SK-N-SH (cell line): ENCODE measurements at regions not wholly inside any gene's neighbourhood (a gene's known extent, or its start where the extent isn't known, plus 50 kb on each side); places are given as distances from the start of the nearest gene placed in this dataset.

Source experiments
- CTCF ChIA-PET: fragments of 300-600, 350-600 bp; formaldehyde crosslinking; extraction: SDS; loops from one replicate; lab custom pipeline; 2021; lab: Yijun Ruan, JAX
- POLR2A ChIA-PET: fragments of 350-600 bp; sonication (Branson Sonifier 250); formaldehyde crosslinking; extraction: SDS; loops from one replicate; lab custom pipeline; 2020; ENCODE audit warnings: antibody characterized with exemption, inconsistent platforms; lab: Yijun Ruan, JAX
- DNase-seq: peaks from one replicate; pipeline ENCODE4 v3.0.0; 2012
- H2AFZ ChIP-seq: fragments of 200-600 bp; sonication (generic); 2 replicates; pipeline ENCODE4 v1.8.1; 2016; ENCODE audit warnings: antibody characterized with exemption, mild to moderate bottlenecking, low read depth
- H3F3A ChIP-seq: fragments of 200-600 bp; sonication (generic); replicated peaks from 2 replicates; pipeline ENCODE3; 2016; ENCODE audit warnings: antibody characterized with exemption, mild to moderate bottlenecking; ENCODE audit not compliant: insufficient read depth
- H3K27ac ChIP-seq, 2 experiments: fragments of 200-500 bp in 1 of 2; fragments of 200-600 bp in 1 of 2; sonication (Bioruptor generic) in 1 of 2; sonication (generic), shearing (Covaris generic) in 1 of 2; 2 replicates each; pipeline versions ENCODE4 v1.5.1 to v1.6.1; 2014 to 2016; ENCODE audit warnings: low read depth in 2 of 2, inconsistent platforms in 1 of 2, low read length in 1 of 2, mild to moderate bottlenecking in 1 of 2, mixed read lengths in 1 of 2
- H3K27me3 ChIP-seq: fragments of 200-600 bp; sonication (generic), shearing (Covaris generic); 2 replicates; pipeline ENCODE4 v1.6.1; 2016; ENCODE audit warnings: mixed run types; ENCODE audit not compliant: insufficient read depth
- H3K36me3 ChIP-seq, 2 experiments: fragments of 200-500 bp in 1 of 2; fragments of 200-600 bp in 1 of 2; sonication (Bioruptor generic) in 1 of 2; sonication (generic) in 1 of 2; replicated peaks in 1 of 2; 2 replicates each; pipeline versions ENCODE3 to v1.5.1; 2014 to 2016; ENCODE audit warnings: low read length in 1 of 2, mild to moderate bottlenecking in 1 of 2; ENCODE audit not compliant: insufficient read depth in 2 of 2, control insufficient read depth in 1 of 2
- H3K4me1 ChIP-seq, 2 experiments: fragments of 200-500 bp in 1 of 2; fragments of 200-600 bp in 1 of 2; sonication (Bioruptor generic) in 1 of 2; sonication (generic), shearing (Covaris generic) in 1 of 2; 2 replicates each; pipeline versions ENCODE4 v1.5.1 to v1.6.1; 2014 to 2016; ENCODE audit warnings: low read depth in 1 of 2, low read length in 1 of 2, mixed run types in 1 of 2; ENCODE audit not compliant: insufficient read depth in 2 of 2, control insufficient read depth in 1 of 2
- H3K4me2 ChIP-seq: fragments of 200-600 bp; sonication (generic), shearing (Covaris generic); 2 replicates; pipeline ENCODE4 v1.6.1; 2017; ENCODE audit warnings: mixed run types
- H3K4me3 ChIP-seq, 2 experiments: fragments of 200-500 bp in 1 of 2; fragments of 200-600 bp in 1 of 2; sonication (Bioruptor generic) in 1 of 2; sonication (generic), shearing (Covaris generic) in 1 of 2; 2 replicates each; pipeline versions ENCODE4 v1.5.1 to v1.8.1; 2014 to 2016; ENCODE audit warnings: low read depth in 2 of 2, inconsistent platforms in 1 of 2, low read length in 1 of 2, mild to moderate bottlenecking in 1 of 2, mixed read lengths in 1 of 2, moderate library complexity in 1 of 2
- H3K79me2 ChIP-seq: fragments of 200-600 bp; sonication (generic); 2 replicates; pipeline ENCODE4 v1.8.1; 2017; ENCODE audit warnings: mild to moderate bottlenecking; ENCODE audit not compliant: insufficient read depth
- H3K9ac ChIP-seq: fragments of 200-600 bp; sonication (generic); 2 replicates; pipeline ENCODE4 v1.6.1; 2017; ENCODE audit warnings: mixed run types
- H3K9me2 ChIP-seq: fragments of 200-600 bp; sonication (generic); 2 replicates; pipeline ENCODE4 v1.6.1; 2017; ENCODE audit warnings: mixed run types
- H3K9me3 ChIP-seq: fragments of 200-600 bp; sonication (generic); 2 replicates; pipeline ENCODE4 v1.6.1; 2017; ENCODE audit warnings: mixed run types, mild to moderate bottlenecking, moderate library complexity
- H4K20me1 ChIP-seq: fragments of 200-600 bp; sonication (generic); 2 replicates; pipeline ENCODE4 v1.6.1; 2017; ENCODE audit warnings: mild to moderate bottlenecking, mixed run types; ENCODE audit not compliant: insufficient read depth
- FOXJ3 ChIP-seq: sonication (generic); formaldehyde crosslinking; IDR thresholded peaks from 2 replicates; pipeline ENCODE4 v1.5.1; 2020; ENCODE audit warnings: mild to moderate bottlenecking, missing genetic modification reagents
- GATA2 ChIP-seq: sonication (generic); formaldehyde crosslinking; IDR thresholded peaks from 2 replicates; pipeline ENCODE4 v1.5.0; 2020; ENCODE audit warnings: mild to moderate bottlenecking, missing genetic modification reagents
- IRF3 ChIP-seq: fragments of 150-350 bp; IDR thresholded peaks from 2 replicates; pipeline ENCODE4 v1.6.1; 2016; ENCODE audit warnings: mild to moderate bottlenecking, low read depth, low read length
- MEF2A ChIP-seq: IDR thresholded peaks from 2 replicates; pipeline ENCODE4 v1.4.0; 2012; ENCODE audit warnings: low read depth, borderline replicate concordance
- POLR2AphosphoS5 ChIP-seq: IDR thresholded peaks from 2 replicates; pipeline ENCODE4 v1.6.1; 2012; ENCODE audit warnings: low read depth, low read length
- SIN3A ChIP-seq: IDR thresholded peaks from 2 replicates; pipeline ENCODE4 v1.6.1; 2012; ENCODE audit warnings: low read depth, mild to moderate bottlenecking, low read length, moderate library complexity, borderline replicate concordance
- TAF1 ChIP-seq: IDR thresholded peaks from 2 replicates; pipeline ENCODE4 v1.6.1; 2012; ENCODE audit warnings: low read depth, mild to moderate bottlenecking, low read length, moderate library complexity, borderline replicate concordance
- TCF12 ChIP-seq: IDR thresholded peaks from 2 replicates; pipeline ENCODE4 v1.4.0; 2012
- ZBTB33 ChIP-seq: IDR thresholded peaks from 2 replicates; pipeline ENCODE4 v1.4.0; 2012; ENCODE audit warnings: low read depth, borderline replicate concordance
- WGBS: methylation state at CpG from one replicate; pipeline ENCODE4 v1.1.6; 2017; ENCODE audit warnings: low lambda C conversion rate; 5-methylcytosine and 5-hydroxymethylcytosine counted together
- TF ChIP-seq, protein P1 (sequence below): fragments of 200-600 bp; sonication (generic); IDR thresholded peaks from 2 replicates; pipeline ENCODE4 v1.6.1; 2017; ENCODE audit warnings: antibody characterized with exemption, mild to moderate bottlenecking, moderate library complexity

DNA sequence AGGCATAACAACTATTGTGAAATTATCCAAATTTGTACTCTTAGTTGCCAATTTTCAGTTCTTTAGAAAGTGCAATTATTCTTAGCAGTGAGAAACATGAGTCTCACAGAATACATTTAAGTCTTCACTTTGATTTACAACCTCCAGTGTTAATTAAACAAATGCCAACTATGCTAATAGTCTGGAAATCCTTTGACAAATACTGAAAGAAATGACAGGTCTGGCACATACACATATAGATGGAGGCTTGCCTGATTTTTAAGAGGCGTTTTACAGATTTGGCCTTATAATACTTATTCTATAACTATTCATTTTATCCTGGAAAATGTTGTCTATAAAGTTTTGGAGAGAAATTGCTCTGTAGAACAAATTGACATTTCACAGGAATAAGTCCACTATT is 320.1 kb downstream of the TRIML1 start:
- Histone ChIP-seq H3K27ac (no peak overlapping the region), H3K9ac (no peak overlapping the region), H3K4me2 (no peak overlapping the region), H3K36me3 (peaks cover 0 to 3% of the 10 kb centered on the region in 2 experiments), H3K79me2 (no peaks in the 10 kb centered on the region; the same call in 1 of the 2 replicates), H3K9me2 (no peaks in the 10 kb centered on the region), H3K4me3 (no peak overlapping the region), H2AFZ (no peak overlapping the region), H3K27me3 (no peaks in the 10 kb centered on the region), H3K4me1 (no peaks in the 10 kb centered on the region), H3F3A (no peaks in the 10 kb centered on the region), H4K20me1 (no peaks in the 10 kb centered on the region), H3K9me3 (peaks cover 13% of the 10 kb centered on the region; the same call in 1 of the 2 replicates)
- ChIA-PET CTCF (no interaction called here), POLR2A (no interaction called here)
- DNase-seq: no peak
- no peak for TF ChIP-seq FOXJ3
- TF ChIP-seq IRF3: no peak
- TF ChIP-seq TCF12: no peak
- no peak for TF ChIP-seq TAF1
- no peak for TF ChIP-seq MEF2A
- no peak for TF ChIP-seq POLR2AphosphoS5
- TF ChIP-seq, protein P1, sequence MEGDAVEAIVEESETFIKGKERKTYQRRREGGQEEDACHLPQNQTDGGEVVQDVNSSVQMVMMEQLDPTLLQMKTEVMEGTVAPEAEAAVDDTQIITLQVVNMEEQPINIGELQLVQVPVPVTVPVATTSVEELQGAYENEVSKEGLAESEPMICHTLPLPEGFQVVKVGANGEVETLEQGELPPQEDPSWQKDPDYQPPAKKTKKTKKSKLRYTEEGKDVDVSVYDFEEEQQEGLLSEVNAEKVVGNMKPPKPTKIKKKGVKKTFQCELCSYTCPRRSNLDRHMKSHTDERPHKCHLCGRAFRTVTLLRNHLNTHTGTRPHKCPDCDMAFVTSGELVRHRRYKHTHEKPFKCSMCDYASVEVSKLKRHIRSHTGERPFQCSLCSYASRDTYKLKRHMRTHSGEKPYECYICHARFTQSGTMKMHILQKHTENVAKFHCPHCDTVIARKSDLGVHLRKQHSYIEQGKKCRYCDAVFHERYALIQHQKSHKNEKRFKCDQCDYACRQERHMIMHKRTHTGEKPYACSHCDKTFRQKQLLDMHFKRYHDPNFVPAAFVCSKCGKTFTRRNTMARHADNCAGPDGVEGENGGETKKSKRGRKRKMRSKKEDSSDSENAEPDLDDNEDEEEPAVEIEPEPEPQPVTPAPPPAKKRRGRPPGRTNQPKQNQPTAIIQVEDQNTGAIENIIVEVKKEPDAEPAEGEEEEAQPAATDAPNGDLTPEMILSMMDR: no peak
- TF ChIP-seq ZBTB33: no peak
- TF ChIP-seq GATA2 (CRISPR knock-in tag): no peak
- TF ChIP-seq SIN3A: no peak
- WGBS: 49% methylated on average over 1 of the region's 1 CpG

DNA sequence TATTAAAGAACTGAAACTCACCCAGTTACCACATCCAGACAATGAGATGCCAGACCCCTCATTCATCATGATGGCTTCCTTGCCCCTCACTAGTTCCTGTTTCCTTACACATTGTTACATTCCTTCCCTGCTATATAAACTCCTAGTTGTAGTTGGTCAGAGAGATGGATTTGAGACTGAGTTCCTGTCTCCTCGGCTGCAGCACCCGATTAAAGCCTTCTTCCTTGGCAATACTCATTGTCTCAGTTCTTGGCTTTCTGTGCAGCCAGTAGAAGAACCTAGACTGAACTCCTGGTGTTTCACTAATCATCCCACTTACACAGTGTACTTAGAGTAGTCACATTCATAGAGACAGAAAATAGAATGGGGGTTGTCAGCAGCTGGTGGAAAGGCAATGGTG is 324.7 kb downstream of the TRIML1 start:
- Histone ChIP-seq H3K4me2 (no peak overlapping the region), H3K9ac (no peak overlapping the region), H3K9me3 (peaks cover 13% of the 10 kb centered on the region; the same call in 1 of the 2 replicates), H3K4me3 (no peak overlapping the region), H3K4me1 (no peaks in the 10 kb centered on the region), H3K79me2 (no peaks in the 10 kb centered on the region), H3K27me3 (no peaks in the 10 kb centered on the region), H3K9me2 (no peaks in the 10 kb centered on the region), H4K20me1 (no peaks in the 10 kb centered on the region), H3K27ac (no peak overlapping the region), H3F3A (no peaks in the 10 kb centered on the region), H2AFZ (no peak overlapping the region), H3K36me3 (peaks cover 0 to 7% of the 10 kb centered on the region in 2 experiments)
- WGBS: 37% methylated on average over 2 of the region's 2 CpGs
- no peak for DNase-seq
- ChIA-PET CTCF (no interaction called here), POLR2A (no interaction called here)
- no peak for TF ChIP-seq SIN3A
